HT1080 (cell line): ENCODE measurements at regions not wholly inside any gene's neighbourhood (a gene's known extent, or its start where the extent isn't known, plus 50 kb on each side); places are given as distances from the start of the nearest gene placed in this dataset.
"Not testable (repeated sequence)": the region's sequence is repeated elsewhere in the genome, so short reads cannot be mapped to it uniquely, and the experiment has no call there.

Source experiments
- DNase-seq: peaks from one replicate; pipeline ENCODE4 v3.0.0-alpha.2; 2015; ENCODE audit warnings: low read depth

DNA sequence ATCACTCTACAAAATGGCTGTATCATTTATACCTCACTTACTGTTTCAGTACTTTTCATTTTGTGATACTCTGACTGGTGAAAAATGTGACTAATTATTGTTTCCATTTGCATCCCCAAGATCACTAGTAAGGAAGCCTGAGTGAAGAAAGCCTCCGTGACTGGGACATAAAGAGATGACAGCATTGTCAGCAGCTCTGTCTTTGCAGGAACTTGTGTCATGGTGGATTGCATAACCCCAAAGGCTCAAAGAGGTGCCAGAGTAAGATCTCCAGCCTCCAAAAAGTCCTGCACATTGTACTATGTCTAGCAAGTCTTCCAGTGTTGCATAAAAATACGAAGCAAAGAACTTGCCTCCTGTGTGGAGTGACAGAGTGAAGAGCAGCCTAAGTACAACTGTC, 187.5 kb upstream of the CRIM1 start:
- DNase-seq, result no peak

DNA sequence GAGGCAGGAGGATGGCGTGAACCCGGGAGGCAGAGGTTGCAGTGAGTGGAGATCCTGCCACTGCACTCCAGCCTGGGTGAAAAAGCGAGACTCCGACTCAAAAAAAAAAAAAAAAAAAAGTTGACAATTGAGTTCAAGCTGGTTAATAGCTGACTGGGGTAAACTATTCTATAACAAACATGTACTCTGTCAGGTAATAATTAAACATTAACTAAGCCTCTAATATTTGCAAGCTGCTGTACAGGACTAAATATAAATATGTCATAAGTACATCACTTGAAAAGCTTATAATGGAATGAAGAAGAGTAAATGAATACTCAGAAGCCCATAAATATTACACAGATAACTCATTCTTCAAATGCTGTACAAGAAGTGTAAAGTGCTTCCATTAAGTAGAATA, 190.4 kb upstream of the CRIM1 start:
- DNase-seq, result no peak

GRCh38 chr2:36163520-36164254, 191.9 kb upstream of the CRIM1 start:
- no peak for DNase-seq

DNA sequence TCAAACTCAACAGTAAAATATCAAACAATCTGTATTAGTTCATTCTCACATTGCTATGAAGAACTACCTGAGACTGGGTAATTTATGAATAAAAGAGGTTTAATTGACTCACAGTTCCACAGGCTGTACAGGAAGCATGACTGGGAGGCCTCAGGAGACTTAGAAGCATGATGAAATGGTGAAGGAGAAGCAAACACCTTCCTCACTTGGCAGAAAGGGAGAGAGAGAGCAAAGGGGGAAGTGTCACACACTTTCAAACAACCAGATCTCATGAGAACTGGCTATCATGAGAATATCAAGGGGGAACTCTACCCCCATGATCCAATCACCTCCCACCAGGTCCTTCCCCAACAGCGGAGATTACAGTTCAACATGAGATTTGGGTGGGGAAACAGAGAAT, 198.5 kb upstream of the CRIM1 start:
- not testable (repeated sequence) for DNase-seq

- no peak for DNase-seq
Observed at GRCh38 chr2:36147670-36148390, 207.7 kb upstream of the CRIM1 start.

DNA sequence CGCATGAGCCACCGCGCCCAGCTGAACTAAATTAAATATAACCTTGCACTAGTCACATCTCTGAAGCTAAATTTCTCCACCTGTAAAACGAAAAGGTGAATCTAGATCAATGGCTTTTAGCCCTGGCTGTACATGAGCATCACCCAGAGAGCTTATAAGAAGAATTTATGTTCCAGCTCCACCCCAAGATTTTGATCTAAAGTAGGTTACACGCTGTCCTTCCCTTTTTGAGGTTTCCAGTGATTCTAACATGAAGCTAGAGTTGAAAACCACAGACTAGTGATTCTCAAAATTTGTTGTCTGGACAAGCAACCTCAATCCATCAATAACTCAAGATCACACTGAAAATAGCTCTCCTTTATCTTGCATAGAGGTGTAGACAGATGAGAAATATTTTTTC, 208.8 kb upstream of the CRIM1 start:
- no peak for DNase-seq

- DNase-seq, result no peak
Observed at GRCh38 chr2:36140391-36140790, 215.2 kb upstream of the CRIM1 start.

- DNase-seq, result no peak
Observed at GRCh38 chr2:36137612-36138011, 218.0 kb upstream of the CRIM1 start.

- no peak for DNase-seq
Observed at GRCh38 chr2:36134281-36134680, 221.3 kb upstream of the CRIM1 start.

DNA sequence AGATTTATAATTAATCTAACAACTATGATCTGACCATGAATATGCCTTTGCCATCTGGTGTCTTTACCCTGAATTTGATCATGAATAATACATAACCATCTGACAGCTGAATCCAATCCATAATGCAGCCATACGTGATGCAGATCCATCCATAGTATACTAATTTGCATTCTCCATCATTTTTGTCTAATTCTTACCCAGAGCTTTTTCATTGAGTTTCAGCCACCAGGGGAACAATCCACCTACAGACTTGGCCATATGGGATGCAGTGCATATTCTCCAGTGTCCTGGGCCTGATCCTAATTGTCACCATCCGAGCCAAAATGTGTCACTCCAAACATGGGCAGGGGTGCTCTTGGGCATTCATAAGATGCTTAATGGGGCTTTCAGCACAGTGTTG, 227.2 kb upstream of the CRIM1 start:
- DNase-seq, result no peak

DNA sequence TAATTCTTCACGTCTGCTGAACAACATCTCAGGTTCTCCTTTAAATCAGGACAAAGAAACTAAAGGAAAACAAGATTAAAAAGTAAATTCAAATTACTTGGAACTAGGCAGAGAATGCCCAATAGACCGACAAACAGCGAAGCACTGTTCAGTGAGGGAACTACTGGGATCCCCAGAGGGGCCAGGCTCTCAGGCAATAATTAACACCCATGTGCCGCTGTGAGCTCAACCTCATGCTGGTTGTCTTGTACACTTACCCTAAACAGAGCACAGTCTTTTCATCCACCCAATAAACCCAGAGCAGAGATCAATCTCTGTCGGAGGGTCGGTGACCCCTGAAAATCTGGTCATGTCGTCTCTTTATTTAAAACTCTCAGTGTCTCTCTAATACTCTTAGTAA, 229.9 kb upstream of the CRIM1 start:
- no peak for DNase-seq

DNA sequence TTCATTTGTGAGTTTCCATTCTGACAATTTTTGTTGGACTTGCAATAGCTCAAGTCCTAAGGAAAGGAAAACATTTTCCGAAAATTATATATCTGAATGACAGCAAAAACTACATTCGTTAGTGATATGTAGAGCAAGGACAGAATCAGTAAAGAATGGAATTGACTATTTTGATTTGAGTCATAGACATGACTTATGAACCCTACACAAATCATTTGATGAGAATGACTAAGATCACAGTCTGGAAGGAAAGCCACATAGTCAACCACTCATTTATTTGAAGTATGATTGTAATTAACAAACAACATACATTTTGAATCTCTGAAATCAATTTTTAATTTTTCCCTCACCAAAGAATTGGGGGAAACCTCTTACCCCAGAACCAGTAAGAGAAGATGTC, 231.6 kb upstream of the CRIM1 start:
- DNase-seq, result no peak

DNA sequence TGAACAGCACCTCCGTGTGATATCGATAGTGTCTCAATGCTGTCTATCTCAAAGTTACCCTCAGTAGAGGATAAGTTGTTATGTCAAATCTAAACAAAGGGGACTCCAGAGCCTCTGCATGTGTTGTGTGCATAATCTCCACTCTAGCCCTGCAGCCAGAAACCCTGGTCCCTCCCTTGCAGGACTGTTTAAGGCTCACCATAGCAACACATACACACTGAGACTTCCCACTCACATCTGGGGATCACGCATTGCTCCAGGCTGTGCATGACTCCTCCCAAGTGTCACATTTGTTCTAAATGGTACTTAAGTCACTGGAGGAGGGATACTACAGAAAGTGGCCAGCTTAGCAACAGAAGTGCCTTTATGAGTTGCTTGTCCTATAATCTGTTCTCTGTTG, 258.6 kb upstream of the CRIM1 start:
- peak; percentile 26 for DNase-seq

DNA sequence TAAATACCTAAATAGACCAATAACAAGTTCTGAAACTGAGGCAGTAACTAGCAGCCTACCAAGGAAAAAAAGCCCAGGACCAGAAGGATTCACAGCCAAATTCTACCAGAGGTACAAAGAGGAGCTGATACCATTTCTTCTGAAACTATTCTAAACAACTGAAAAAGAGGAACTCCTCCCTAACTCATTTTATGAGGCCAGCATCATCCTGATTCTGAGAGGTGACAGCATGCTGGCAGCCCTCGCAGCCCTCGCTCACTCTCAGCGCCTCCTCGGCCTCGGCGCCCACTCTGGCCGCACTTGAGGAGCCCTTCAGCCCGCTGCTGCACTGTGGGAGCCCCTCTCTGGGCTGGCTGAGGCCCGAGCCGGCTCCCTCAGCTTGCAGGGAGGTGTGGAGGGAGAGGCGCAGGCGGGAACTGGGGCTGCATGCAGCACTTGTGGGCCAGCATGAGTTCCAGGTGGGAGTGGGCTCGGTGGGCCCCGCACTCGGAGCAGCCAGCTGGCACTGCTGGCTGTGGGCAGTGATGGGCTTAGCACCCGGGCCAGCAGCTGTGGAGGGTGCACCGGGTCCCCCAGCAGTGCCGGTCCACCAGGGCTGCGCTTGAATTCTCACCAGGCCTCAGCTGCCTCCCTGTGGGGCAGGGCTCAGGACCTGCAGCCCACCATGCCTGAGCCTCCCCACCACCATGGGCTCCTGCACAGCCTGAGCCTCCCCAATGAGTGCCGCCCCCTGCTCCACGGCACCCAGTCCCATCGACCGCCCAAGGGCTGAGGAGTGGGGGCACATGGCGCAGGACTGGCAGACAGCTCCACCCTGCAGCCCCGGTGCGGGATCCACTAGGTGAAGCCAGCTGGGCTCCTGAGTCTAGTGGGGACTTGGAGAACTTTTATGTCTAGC, 263.5 kb upstream of the CRIM1 start:
- DNase-seq, result not testable (repeated sequence)

DNA sequence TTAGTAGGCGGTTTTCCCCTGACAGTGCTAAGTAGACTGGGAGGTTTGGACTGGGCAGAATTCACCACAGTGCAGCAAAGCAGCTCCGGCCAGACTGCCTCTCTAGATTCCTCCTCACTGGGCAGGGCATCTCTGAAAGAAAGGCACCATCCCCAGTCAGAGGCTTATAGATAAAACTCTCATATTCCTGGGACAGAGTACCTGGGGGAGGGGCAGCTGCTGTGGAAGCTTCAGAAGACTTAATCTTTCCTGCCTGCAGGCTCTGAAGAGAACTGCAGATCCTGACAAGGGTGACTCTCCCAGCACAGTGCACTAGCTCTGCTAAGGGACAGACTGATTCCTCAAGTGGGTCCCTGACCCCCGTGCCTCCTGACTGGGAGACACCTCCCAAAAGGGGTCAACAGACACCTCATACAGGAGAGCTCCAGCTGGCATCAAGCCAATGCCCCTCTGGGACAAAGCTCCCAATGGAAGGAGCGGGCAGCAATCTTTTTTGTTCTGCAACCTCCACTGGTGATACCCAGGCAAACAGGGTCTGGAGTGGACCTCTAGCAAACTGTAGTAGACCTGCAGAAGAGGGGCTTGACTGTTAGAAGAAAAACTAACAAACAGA, 266.8 kb upstream of the CRIM1 start:
- no peak for DNase-seq

DNA sequence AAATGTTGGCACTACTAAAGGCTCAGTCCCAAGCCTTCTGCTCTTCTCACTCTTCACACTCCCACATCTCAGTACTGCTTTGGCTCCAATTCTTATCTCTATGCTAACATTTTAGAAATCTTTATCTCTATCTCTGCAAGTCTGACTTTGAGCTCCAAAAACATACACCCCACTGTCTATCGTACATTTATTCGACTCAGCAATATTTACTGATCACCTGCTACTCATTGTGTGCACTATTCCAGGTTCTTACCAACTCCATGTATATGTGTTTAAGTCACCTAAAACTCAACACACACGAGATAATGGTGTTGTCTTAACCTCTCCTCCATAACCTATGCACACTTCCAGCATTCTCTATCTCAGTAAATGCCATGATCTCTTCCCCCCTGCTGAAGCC, 268.2 kb upstream of the CRIM1 start:
- DNase-seq, result no peak

DNA sequence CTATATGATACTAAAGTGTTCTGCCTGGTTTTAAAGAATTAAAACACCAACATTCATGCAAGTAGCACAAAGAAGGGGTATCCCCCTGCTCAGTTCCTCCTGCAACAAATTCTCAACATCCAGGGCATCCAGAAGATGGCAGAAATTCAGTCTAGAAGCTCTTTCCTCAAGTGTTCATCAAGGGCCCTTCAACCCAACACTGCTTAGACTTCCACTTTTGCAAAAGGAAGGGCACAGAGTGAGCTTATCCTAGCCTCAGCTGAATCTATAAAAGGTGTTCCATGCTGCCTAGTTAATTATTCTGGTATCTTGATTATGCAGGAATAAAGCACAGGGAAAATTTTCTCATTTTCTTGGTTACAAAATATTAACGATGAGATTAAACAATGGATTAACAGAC, 275.8 kb upstream of the CRIM1 start:
- DNase-seq, result no peak

DNA sequence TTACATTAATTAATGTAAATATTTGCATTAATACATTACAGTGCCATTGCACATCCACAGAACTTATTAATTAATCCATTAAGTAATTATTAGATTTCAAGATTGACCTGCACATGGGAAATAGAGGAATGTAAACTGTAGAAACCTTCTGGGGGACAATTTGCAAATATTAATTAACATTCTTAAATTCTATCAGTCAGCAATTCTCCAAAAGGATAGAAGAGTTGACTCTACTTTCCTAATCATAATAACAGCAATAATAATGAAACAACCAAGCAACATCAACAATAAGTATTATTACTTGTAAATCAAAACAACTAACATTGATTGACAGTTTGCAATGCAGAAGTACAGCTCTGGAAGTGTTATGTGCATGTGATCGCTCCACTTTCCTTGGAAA, 281.6 kb upstream of the CRIM1 start:
- no peak for DNase-seq

- DNase-seq, result no peak
Observed at GRCh38 chr2:36071698-36072097, 283.9 kb upstream of the CRIM1 start.

DNA sequence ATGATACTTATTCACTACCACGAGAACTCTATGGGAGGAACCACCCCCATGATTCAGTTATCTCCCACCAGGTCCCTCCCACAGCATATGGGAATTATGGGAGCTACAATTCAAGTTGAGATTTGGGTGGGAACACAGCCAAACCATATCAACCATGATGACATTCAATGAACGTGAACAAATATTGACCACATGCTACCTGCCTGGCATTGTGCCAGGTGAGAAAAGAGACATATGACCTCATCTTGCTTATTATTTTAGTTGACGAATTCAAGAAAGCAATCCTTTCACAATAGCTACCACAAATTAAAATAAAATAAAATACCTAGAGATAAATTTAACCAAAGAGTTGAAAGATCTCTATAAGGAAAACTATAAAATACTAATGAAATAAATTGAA, 286.5 kb upstream of the CRIM1 start:
- no peak for DNase-seq

DNA sequence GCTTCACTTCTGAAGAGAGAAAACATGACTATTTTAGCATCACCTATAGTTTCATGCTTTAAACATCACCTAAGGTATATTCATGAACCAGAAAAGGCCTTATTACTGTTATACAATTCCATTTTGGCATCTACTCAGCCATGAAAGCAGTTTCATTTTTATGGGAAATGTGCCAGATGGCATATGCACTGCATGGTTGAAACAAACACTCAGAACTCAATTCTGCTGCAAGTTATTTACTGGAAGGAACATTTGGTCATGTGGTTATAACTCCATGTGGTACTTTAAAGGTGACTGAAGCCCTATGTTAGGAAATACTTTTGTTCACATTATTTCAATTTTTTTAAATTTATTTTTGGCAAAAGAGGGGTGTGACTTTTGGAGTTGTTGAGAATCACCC, 287.5 kb upstream of the CRIM1 start:
- DNase-seq, result no peak

DNA sequence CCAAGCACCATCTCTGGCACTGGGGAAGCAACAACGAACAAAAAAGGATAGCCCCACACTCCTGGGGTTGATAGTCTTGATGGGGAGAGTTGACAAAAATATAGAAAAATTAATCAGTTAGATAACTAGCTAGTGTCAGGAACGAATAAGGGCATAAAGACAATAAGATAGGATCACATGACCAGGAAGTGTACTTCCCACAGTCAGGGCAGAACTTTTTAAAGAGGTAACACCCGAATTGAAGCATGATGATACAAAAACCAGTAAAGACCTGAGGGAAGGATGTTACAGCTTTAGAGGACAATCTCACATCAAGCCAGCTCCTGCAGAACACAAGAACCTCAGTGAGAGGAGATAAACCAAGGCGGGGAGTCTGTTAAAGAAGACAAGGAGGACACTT, 295.4 kb upstream of the CRIM1 start:
- no peak for DNase-seq
